ENCODE measurements at regions not wholly inside any gene's neighbourhood (a gene's known extent, or its start where the extent isn't known, plus 50 kb on each side); places are given as distances from the start of the nearest gene placed in this dataset.

- DNase-seq, result peak; percentile 23
These were observed 92.7 kb upstream of the RESF1 start for GRCh38 chr12:31866523-31866922.

DNA sequence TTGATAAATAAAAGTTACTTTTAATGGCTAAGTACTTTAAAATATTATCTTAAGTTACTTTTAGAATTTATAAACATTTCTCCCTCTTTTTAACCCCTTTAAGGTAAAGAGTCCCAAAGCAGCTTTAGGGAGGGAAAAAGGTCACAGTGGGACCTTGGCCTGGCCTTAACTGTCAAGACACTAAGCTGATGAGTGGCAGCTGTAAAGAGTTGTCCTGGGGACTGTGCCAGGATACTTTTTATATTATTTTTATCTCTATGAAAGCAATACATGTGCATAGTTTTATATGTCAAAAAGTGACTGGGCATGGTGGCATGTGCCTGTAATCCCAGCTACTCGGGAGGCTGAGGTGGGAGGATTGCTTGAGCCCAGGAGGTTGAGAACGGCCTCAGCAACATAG, 94.2 kb upstream of the RESF1 start:
- peak; percentile 3 for DNase-seq

DNA sequence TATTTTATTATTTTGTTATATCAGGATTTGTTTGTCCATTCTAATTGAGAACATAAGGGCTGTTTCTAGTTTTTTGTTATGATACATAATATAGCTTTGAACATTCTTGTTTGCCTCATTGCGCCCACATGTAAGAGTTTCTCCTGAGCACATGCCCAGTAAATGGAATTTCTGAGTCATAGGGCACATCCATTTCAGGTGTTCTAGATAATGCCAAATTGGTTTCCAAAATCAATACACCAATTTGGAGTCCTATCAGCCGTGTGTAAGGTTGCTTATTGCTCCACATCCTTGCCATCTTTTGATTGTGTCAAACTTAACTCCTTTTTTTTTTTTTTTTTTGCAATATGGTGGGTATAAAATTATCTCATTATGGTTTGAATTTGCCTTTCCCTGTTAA, 97.9 kb upstream of the RESF1 start:
- no peak for DNase-seq

DNA sequence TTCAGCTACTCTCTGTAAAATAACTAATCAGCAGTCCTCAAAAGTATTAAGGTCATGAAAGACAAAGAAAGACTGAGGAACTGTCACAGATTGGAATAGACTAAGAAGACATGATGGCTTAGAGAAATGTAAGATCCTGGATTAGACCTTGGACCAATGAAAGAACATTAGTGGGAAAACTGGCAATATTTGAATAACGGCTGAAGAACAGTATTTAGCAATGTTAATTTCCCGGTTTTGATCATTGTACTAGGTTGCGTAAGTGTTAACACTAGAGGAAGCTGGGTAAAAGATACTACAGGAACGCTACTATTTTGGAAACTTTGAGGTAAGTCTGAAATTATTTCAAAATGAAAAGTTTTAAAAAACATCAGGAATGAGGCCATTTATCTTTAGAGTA, 98.8 kb upstream of the RESF1 start:
- no peak for DNase-seq

DNA sequence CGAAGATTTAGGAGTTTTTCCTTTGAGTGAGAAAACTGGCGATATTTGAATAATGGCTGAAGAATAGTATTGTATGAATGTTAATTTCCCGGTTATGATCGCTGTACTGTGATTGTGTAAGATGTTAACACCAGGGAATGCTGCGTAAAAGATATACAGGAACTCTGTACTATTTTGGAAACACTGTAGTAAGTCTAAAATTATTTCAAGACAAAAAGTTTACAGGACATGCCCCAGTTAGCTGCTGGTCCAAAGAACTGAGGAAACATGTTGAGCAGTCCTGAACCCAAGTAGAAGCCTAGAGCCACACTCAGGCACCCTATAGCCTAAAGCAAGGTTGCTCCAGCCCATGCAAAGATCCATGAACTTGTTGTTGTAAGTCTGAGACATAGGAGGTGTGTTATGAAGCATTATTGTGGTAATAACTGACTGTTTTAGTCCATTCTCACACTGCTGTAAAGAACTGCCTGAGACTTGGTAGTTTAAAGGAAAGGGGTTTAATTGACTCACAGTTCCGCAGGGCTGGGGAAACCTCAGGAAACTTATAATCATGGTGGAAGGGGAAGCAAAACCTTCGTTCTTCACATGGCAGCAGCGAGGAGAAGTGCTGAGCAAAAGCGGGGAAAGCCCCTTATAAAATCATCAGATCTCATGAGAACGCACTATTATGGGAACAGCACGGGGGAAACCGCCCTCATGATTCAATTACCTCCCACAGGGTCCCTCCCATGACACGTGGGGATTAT, 99.8 kb upstream of the RESF1 start:
- DNase-seq, result peak; percentile 22

GRCh38 chr12:31855427-31855826, 103.8 kb upstream of the RESF1 start:
- DNase-seq, result no peak

GRCh38 chr12:31853977-31854376, 105.2 kb upstream of the RESF1 start:
- no peak for DNase-seq

GRCh38 chr12:31853520-31853919, 105.7 kb upstream of the RESF1 start:
- no peak for DNase-seq

GRCh38 chr12:31850268-31850667, 108.9 kb upstream of the RESF1 start:
- no peak for DNase-seq

DNA sequence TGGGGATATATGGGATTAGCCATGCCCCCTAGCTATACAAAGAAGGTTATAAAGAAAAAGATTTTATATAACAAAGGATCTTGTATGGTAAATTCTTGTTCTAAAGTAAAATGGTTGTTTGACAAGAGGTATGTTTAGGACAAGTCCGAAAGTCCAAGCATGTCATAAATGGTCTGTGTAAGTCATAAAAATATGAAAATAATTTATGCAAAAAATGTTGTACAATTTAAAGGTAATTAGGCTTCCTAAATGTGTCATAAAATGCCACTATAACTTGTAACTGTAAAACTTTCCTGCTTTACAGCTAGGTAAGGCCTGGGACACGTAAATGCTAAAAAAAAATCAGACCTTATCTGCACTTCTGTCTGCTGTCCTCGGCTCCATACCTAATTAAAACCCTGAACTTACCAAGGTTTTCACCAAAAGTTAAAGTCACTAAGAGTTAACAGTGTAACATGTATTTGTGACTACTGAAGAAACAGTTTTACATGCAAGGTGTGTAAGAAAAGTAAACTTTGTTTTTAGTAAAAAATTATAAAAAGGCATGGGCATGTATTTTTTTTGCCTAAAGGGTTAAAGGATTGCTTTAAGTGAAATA, 110.0 kb upstream of the RESF1 start:
- no peak for DNase-seq

DNA sequence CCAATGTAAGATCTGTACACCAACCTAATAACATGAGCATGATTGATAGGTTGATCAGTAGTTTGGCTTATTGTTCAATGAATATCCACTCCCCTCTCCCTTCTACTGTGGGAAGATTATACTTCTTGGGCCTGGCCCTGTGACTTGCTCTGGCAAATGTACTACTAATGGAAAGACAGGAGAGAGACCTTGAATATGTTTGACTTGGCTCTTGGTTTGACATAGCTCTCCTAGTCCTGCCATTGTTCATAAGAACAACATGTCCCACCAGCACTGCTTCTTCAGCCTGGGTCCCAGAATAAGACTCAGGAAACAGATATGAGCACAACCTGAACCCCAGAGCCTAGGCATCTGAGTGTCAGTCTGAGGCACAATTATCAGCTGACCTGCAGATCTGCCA, 112.8 kb upstream of the RESF1 start:
- DNase-seq, result no peak

DNA sequence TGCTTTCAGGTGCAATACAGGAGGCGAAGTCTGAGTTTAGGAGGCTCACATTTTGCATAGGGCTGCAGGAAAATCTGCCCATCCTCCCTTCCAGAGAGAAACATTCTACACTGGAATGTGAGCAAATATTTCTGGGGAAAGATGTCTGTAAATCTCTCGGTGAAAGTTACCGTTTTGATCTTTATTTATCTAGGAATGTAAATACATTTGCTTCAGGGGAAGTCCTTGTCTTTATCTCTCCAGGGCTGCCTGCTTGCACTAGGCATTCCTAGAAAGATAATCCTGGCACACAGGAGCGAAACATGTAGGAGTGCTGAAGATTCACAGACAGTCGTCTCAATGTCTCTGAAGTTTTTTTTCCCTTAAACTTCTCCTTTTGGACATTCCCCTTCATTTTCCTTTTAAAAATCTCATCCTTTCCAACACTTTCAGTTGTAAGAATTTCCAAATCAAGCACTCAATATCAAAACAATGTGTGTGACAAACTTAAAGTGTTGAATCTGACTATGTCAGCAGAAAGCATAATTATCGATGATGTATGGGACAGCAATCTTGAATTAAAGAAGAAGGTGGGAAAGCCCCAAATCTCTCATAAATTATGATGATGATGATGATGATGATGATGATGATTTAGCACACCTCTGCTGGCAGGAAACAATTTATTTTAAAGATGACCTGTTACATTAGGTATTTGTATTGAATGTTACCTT, 113.4 kb upstream of the RESF1 start:
- no peak for DNase-seq

GRCh38 chr12:31843398-31844095, 114.7 kb upstream of the AMN1 start:
- DNase-seq, result no peak

GRCh38 chr12:31837913-31838312, 109.1 kb upstream of the AMN1 start:
- no peak for DNase-seq

GRCh38 chr12:31835276-31835882, 106.6 kb upstream of the AMN1 start:
- DNase-seq, result no peak

DNA sequence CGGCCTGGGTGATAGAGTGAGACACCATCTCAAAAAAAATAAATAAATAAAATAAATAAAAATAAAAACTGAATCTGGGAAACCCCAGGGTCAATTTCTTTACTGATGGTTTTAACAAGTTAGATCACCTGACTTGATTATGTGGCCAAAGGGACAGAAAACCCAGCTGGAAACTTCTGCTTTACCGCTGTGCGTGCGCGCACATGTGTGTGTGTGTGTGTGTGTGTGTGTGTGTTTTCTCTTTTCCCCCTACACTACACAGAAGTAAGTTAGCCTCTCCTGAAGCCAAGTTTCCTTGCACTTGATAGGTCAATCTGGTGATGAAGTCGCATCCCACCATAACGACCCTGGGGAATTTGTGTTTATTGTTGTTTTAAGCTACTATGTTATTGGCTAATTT, 105.3 kb upstream of the AMN1 start:
- no peak for DNase-seq

- DNase-seq, result no peak
These were observed 104.2 kb upstream of the AMN1 start for GRCh38 chr12:31832740-31833729.

DNA sequence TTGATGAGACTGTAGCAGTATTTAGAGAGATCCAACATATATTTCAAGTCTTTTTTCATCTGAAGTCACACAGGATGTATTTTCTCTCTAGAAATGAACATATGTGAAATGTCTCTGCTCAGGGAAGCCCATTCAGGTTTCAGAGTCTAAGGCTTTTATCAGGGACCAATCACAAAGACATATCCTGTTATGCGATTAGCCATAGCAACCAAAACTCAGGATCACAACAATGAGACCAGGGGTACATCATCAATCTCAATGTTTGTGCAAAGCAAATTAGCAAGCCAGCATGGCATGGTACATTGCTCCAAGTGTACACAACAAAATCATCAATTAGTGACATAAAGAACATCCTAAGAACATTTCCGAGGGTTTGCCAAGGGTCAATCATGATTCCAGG, 99.2 kb upstream of the AMN1 start:
- no peak for DNase-seq

DNA sequence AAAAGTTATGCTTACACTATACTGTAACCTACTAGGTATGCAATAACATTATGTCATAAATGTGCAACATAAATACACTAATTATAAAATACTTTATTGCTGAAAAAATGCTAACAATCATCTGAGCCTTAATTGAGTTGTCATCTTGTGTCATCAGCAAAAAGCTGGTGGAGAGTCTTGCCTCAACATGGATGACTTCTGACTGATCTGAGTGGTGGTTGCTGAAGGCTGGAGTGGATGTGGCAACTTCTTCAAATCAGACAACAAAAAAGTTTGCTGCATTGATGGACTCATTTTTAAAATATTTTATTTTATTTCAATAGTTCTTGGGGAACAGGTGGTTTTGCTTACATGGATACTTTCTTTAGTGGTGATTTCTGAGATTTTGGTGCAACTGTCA, 93.9 kb upstream of the AMN1 start:
- no peak for DNase-seq

DNA sequence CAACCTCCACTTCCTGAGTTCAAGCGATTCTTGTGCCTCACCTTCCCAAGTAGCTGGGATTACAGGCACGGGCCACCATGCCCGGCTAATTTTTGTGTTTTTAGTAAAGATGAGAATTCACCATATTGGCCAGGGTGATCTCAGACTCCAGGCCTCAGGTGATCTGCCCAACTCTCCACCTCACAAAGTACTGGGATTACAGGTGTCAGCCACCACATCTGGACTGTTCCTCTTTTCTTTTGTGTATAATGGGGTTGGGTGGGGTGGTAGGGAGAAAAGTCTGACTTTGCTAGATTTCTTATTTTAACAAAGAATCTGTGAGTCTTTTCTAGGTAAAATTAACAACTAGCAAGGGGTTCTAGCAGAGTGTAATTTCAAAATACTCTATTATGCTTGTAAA, 92.7 kb upstream of the AMN1 start:
- no peak for DNase-seq

DNA sequence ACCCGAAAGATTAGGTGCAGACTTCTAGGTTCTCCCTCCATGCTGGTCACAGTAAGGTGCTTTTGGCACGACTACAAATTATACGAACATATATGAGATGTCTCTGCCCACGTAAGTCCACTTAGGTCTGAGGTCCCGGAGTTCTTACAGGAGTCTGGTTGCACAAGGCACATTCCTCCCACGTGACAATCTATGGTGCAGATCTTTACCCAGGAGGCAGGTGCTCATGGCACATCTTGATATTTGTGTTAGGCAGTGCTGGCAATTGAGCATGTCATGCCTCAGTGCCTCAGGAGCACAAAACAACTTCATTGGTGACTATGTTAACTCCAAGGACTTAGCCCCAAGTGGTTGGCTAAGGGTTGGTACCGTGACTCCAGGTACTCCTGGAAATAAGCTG, 92.0 kb upstream of the AMN1 start:
- DNase-seq, result no peak

GRCh38 chr12:31819427-31819826, 90.6 kb upstream of the AMN1 start:
- DNase-seq, result no peak

Data from activated CD8-positive, alpha-beta memory T cell treated with anti-CD3 and anti-CD28 coated beads, Interleukin-2, amount 50 U/mL, for 48 hours (primary cell).